ENCODE measurements at regions not wholly inside any gene's neighbourhood (a gene's known extent, or its start where the extent isn't known, plus 50 kb on each side); places are given as distances from the start of the nearest gene placed in this dataset.

GRCh38 chr6:169839898-169840631 lies 88.6 kb downstream of the ERMARD start:
- TF ChIP-seq CTCF (IDR thresholded peaks at IDR 0.05) (no peak), POLR2A (IDR thresholded peaks at IDR 0.05) (no peak)

All from body of pancreas (tissue), 4 donors.